Thoracic aorta (tissue), 2 donors: ENCODE measurements at regions not wholly inside any gene's neighbourhood (a gene's known extent, or its start where the extent isn't known, plus 50 kb on each side); places are given as distances from the start of the nearest gene placed in this dataset.

Source experiments
- ATAC-seq: fragments of 150-250 bp; one replicate; pipeline ENCODE4 v1.8.0; 2017; ENCODE audit warnings: low read depth; ENCODE audit not compliant: insufficient number of reproducible peaks, low FRiP score
- DNase-seq: peaks from one replicate; pipeline ENCODE4 v3.0.0-alpha.2; 2020; ENCODE audit warnings: low spot score
- H3K27ac ChIP-seq, 2 donors: fragments of 200-600 bp; sonication (generic); 1 replicate in 1 of 2; 2 replicates in 1 of 2; pipeline ENCODE4 v1.5.1; 2016; ENCODE audit warnings: mild to moderate bottlenecking in 2 of 2, moderate library complexity in 2 of 2
- H3K27me3 ChIP-seq: fragments of 200-600 bp; sonication (generic); replicated peaks from 2 replicates; pipeline ENCODE4 v1.6.0; 2016; ENCODE audit warnings: mild to moderate bottlenecking; ENCODE audit not compliant: insufficient read depth
- H3K36me3 ChIP-seq: fragments of 200-600 bp; sonication (generic); one replicate; pipeline ENCODE4 v1.5.1; 2016
- H3K4me1 ChIP-seq, 2 donors: fragments of 200-600 bp; sonication (generic); 1 replicate in 1 of 2; 2 replicates in 1 of 2; pipeline versions ENCODE4 v1.5.1 to v1.6.0; 2016; ENCODE audit warnings: low read depth in 2 of 2, mild to moderate bottlenecking in 1 of 2; ENCODE audit not compliant: control insufficient read depth in 1 of 2
- H3K4me3 ChIP-seq: fragments of 200-600 bp; sonication (generic); 2 replicates; pipeline ENCODE4 v1.5.1; 2016; ENCODE audit warnings: mild to moderate bottlenecking
- H3K9me3 ChIP-seq: fragments of 200-600 bp; sonication (generic); 2 replicates; pipeline ENCODE4 v1.5.1; 2016
- TF ChIP-seq, protein P1 (sequence below): fragments of 200-600 bp; sonication (generic); IDR thresholded peaks from one replicate; pipeline ENCODE4 v1.5.1; 2019; ENCODE audit warnings: antibody characterized with exemption

DNA sequence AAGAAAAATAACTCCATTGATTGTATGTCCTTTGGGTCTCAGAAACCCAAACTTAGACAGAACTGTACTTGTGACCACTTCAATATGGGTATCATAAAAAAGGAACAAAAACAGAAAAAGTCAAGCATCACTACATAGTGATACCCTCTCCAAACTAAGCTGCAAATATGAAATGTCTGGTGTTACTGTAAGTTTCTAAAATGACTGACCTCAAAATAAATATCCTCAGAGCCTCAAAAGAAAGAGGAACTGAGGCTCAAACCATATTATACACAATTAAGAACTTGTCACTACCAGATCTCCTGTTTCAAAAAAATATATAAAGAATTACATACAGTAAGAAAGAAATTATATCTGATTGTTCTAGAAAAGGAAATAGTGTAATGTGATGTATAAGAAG lies 787.9 kb upstream of the KLHL1 start:
- TF ChIP-seq, protein P1, sequence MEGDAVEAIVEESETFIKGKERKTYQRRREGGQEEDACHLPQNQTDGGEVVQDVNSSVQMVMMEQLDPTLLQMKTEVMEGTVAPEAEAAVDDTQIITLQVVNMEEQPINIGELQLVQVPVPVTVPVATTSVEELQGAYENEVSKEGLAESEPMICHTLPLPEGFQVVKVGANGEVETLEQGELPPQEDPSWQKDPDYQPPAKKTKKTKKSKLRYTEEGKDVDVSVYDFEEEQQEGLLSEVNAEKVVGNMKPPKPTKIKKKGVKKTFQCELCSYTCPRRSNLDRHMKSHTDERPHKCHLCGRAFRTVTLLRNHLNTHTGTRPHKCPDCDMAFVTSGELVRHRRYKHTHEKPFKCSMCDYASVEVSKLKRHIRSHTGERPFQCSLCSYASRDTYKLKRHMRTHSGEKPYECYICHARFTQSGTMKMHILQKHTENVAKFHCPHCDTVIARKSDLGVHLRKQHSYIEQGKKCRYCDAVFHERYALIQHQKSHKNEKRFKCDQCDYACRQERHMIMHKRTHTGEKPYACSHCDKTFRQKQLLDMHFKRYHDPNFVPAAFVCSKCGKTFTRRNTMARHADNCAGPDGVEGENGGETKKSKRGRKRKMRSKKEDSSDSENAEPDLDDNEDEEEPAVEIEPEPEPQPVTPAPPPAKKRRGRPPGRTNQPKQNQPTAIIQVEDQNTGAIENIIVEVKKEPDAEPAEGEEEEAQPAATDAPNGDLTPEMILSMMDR = no peak
- H3K27ac ChIP-seq = no peak overlapping the region
- DNase-seq (no peak), ATAC-seq (no peak)
- H3K36me3 ChIP-seq = no peaks in the 10 kb centered on the region
- no peak overlapping the region for H3K4me3 ChIP-seq
- no peaks in the 10 kb centered on the region for H3K4me1 ChIP-seq
- H3K27me3 ChIP-seq = no peaks in the 10 kb centered on the region
- H3K9me3 ChIP-seq = no peaks in the 10 kb centered on the region

DNA sequence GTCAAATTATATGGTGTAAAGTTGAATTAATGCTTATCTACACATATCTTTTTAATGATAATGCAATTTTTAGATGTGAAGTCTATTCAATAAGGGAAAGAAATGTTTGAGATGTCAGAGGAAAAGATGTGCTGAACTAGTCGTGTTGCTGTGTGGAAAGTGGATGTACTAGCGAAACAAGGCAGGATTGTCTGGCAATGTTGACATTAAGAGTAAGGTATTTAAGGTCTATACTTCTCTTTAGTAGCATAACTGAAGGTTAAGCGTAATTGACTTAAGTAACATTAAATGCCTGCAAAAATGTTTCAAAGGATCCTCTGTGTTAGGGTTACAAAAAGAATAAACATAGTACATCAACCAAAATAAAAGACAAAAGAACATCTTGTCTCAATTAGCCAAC lies 787.3 kb upstream of the KLHL1 start:
- Histone ChIP-seq H3K9me3 (no peaks in the 10 kb centered on the region), H3K36me3 (no peaks in the 10 kb centered on the region), H3K4me3 (no peak overlapping the region), H3K4me1 (no peaks in the 10 kb centered on the region), H3K27me3 (no peaks in the 10 kb centered on the region), H3K27ac (no peak overlapping the region)
- ATAC-seq (no peak), DNase-seq (no peak)
- TF ChIP-seq, protein P1 = no peak

DNA sequence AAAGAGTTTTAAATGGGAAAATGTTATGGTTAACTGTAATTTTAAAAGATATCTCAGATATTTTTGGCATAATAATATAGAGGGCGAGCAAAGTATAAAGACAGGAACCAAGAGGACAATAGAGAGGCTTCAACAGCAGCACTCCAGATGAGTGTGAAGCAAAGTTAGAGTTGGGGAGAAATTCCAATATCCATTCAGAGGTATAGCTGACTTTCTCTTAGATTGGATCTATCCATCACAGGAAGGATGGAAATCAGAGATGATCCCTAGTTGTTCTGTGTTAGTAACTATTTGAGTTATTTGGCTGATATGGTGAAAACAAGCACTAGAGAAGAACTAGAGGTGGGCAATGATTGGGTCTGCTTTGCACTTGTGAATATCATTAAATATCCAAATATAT lies 786.0 kb upstream of the KLHL1 start:
- ATAC-seq = no peak
- Histone ChIP-seq H3K9me3 (no peaks in the 10 kb centered on the region), H3K36me3 (no peaks in the 10 kb centered on the region), H3K27me3 (no peaks in the 10 kb centered on the region), H3K4me3 (no peak overlapping the region), H3K4me1 (no peaks in the 10 kb centered on the region), H3K27ac (no peak overlapping the region)
- TF ChIP-seq, protein P1 = no peak
- no peak for DNase-seq

DNA sequence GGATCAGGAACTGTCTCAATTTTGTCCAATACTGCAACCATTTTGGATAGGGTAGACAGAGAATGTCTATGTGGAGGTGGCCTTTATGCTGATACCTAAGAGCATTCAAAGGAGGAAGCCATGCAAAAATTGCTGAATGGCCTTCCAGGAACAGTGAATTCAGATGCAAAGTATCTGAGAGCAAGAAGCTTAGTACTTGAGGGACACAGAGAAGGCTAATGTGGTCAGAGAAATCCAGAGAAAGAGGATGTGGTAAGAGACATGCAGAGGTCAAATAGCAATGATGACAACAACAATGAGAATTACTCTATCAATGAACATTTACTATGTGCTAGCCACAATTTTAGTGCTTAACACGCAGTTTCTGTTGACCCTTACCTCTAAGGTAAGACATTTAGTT lies 785.6 kb upstream of the KLHL1 start:
- Histone ChIP-seq H3K9me3 (no peaks in the 10 kb centered on the region), H3K4me1 (no peaks in the 10 kb centered on the region), H3K27ac (no peak overlapping the region), H3K27me3 (no peaks in the 10 kb centered on the region), H3K36me3 (no peaks in the 10 kb centered on the region), H3K4me3 (no peak overlapping the region)
- ATAC-seq (no peak), DNase-seq (no peak)
- TF ChIP-seq, protein P1 = no peak

DNA sequence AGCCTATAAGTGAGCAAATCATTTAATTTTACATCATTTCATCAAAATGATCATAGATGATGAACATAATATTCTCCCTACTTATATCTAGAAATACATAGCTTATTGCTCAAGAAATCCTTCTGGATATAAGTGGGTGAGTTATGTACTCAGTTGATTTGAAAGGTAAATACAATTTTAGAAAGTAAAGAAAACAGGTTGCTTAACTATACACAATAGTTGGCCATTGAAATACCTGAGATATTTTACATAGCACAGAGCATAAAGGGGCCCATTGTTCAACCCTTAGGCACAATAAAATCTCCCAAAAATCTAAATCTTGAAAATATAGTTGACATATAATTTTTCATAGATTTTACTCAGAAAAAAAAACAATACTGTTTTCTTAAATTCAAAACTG lies 782.0 kb upstream of the KLHL1 start:
- Histone ChIP-seq H3K9me3 (no peaks in the 10 kb centered on the region), H3K4me3 (no peak overlapping the region), H3K36me3 (no peaks in the 10 kb centered on the region), H3K4me1 (no peaks in the 10 kb centered on the region), H3K27ac (no peak overlapping the region), H3K27me3 (no peaks in the 10 kb centered on the region)
- DNase-seq (no peak), ATAC-seq (no peak)
- TF ChIP-seq, protein P1 = no peak
